Activated CD4-positive, alpha-beta T cell treated with anti-CD3 and anti-CD28 coated beads, Interleukin-2, amount 10 ng/mL, durations not matched to agents 7 days and 5 days (primary cell): ENCODE measurements at regions not wholly inside any gene's neighbourhood (a gene's known extent, or its start where the extent isn't known, plus 50 kb on each side); places are given as distances from the start of the nearest gene placed in this dataset.
"Not testable (repeated sequence)": the region's sequence is repeated elsewhere in the genome, so short reads cannot be mapped to it uniquely, and the experiment has no call there.

Experiments used
- CTCF ChIA-PET: fragments of 350-600 bp; sonication (Branson Sonifier 250); formaldehyde crosslinking; loops from one replicate; lab custom pipeline; 2021; ENCODE audit warnings: antibody characterized with exemption; lab: Charles Lee
- POLR2A ChIA-PET: fragments of 350-600 bp; sonication (Branson Sonifier 250); formaldehyde crosslinking; loops from one replicate; lab custom pipeline; 2021; ENCODE audit warnings: antibody characterized with exemption; lab: Charles Lee
- DNase-seq: peaks from one replicate; pipeline ENCODE4 v3.0.0-alpha.2; 2020
- H3K27ac Mint-ChIP-seq: one replicate; pipeline ENCODE4 v1.8.0; 2021; ENCODE audit warnings: mild to moderate bottlenecking, moderate library complexity, mixed read lengths
- H3K27me3 Mint-ChIP-seq: one replicate; pipeline ENCODE4 v1.8.0; 2021; ENCODE audit warnings: mixed read lengths
- H3K36me3 Mint-ChIP-seq: one replicate; pipeline ENCODE4 v1.8.0; 2021; ENCODE audit warnings: low read depth, mixed read lengths
- H3K4me1 Mint-ChIP-seq: one replicate; pipeline ENCODE4 v1.8.0; 2021; ENCODE audit warnings: mixed read lengths
- H3K4me3 Mint-ChIP-seq: one replicate; pipeline ENCODE4 v1.8.0; 2021; ENCODE audit warnings: mild to moderate bottlenecking, moderate library complexity, mixed read lengths
- H3K9me3 Mint-ChIP-seq: one replicate; pipeline ENCODE4 v1.8.0; 2021; ENCODE audit warnings: mixed read lengths

DNA sequence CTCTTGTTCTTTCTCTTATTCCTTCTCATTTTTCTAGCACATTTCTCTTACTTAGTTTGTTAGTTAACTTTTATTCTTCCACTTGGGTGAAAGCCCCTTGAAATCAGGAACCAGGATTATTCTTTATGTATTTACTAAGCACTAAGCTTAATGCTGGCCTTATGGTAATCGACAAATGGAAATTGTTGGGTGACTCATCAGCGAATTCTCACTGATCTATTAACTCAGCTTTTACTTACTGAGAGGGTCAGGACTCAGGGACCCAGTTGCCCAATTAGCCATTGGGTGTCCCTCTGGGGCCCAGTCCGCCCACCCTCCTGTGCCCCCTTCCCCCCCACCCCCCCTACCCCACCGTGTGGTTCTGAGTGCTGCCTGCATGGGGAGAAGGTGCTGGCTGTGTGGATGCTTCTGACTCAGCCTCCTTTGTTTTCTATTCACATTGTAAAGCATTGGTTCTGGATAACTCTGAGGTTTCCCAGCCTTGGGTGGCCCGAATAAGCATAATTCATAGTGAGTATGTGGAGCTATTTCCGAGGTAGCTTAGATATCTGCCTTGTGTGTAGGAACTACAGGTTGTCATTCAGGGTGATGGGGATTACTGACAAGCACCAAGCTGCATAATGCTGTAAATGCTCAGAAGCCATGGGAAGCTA lies 240.9 kb downstream of the FGF9 start:
- Mint-ChIP-seq H3K4me3 (no peak overlapping the region), H3K36me3 (no peaks in the 10 kb centered on the region), H3K27ac (no peak overlapping the region), H3K27me3 (no peaks in the 10 kb centered on the region), H3K4me1 (no peaks in the 10 kb centered on the region), H3K9me3 (no peaks in the 10 kb centered on the region)
- CTCF ChIA-PET, result no interaction called here
- DNase-seq, result no peak
- POLR2A ChIA-PET, result no interaction called here

DNA sequence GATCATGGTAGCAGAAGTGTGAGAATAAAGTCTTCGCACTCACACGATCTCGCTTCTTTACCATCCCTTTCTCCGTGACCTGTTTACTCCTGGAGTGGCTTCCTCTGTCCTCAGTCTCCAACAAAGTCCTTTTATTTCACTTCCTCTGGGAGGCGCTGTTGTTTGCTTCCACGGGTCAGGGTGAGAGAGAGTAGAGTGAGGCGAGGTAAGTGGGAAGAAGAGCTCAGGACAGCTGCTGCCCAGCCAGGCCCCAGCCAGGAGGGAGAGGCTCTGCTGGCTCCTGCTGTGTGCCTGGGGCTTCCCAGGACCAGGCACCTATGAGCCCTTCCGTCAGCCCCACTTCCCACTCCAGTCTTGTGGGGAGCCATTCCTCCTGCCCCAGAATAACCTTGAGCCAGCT lies 242.1 kb downstream of the FGF9 start:
- no peak overlapping the region for H3K4me3 Mint-ChIP-seq
- H3K36me3 Mint-ChIP-seq, result no peaks in the 10 kb centered on the region
- no peaks in the 10 kb centered on the region for H3K4me1 Mint-ChIP-seq
- H3K27ac Mint-ChIP-seq, result no peak overlapping the region
- POLR2A ChIA-PET, result no interaction called here
- DNase-seq, result peak; percentile 12
- no peaks in the 10 kb centered on the region for H3K9me3 Mint-ChIP-seq
- CTCF ChIA-PET, result interaction anchor here (1.0 to 1.4 kb wide), 2 partner anchors 15 to 18 kb away, joined by 3 to 4 read pairs; no protein-coding TSS in a partner anchor
- H3K27me3 Mint-ChIP-seq, result no peaks in the 10 kb centered on the region

DNA sequence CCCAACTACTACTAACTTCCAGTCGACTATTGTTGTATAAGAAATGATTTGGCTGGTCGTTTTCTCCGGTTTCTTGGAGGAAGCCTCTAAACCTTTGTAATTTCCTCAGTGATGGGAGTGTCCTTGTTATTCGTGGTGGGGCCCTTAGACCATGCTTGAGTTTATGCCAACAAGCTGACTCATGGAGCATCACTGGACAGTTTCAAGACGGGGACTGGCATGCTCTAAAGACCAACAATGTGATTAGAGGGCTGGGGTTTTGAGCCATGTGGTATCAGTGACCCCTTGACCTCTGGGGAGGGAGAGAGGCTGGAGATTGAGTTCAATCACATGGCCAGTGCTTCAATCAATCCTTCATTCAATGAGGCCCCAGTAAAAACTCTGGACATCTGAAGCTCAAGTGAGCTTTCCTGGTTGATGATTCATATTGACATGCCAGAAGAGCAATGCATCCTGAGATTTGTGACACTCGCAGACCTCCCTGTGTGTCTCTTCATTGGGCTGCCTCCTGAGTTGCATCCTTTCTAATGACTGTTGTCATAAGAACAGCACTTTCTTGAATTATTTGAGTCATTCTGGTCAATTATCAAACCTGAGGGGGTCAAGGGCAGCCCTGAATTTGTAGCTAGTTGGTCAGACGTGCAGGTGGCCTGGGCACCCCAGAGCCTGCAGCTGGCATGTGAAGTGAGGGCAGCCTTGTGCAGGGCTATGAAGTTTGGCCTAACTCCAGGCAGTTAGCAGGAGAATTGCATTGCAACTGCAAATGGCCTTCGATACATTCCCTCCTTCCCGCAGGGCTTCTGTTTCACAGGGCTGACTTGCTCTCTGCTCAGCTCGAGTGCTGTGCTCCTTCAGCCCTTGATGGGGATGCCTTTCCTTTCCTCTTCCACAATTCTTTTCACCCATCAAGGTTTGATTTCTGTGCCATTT lies 246.5 kb downstream of the FGF9 start:
- Mint-ChIP-seq H3K27ac (no peak overlapping the region), H3K27me3 (no peaks in the 10 kb centered on the region), H3K4me1 (no peaks in the 10 kb centered on the region), H3K9me3 (peaks cover 2% of the 10 kb centered on the region), H3K4me3 (no peak overlapping the region), H3K36me3 (no peaks in the 10 kb centered on the region)
- ChIA-PET CTCF (no interaction called here), POLR2A (no interaction called here)
- DNase-seq, result no peak

DNA sequence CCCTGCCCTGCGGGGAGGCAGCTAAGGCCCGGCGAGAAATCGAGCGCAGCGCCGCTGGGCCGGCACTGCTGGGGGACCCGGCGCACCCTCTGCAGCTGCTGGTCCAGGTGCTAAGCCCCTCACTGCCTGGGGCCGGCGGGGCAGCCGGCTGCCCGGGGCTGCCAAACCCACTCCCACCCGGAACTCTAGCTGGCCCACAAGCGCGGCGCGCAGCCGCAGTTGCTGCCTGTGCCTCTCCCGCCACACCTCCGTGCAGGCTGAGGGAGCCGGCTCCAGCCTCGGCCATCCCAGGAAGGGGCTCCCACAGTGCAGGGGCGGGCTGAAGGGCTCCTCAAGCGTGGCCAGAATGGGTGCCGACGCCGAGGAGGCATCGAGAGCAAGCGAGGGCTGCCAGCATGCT lies 249.9 kb downstream of the FGF9 start:
- H3K27ac Mint-ChIP-seq, H3K4me1 Mint-ChIP-seq, H3K9me3 Mint-ChIP-seq, H3K27me3 Mint-ChIP-seq, H3K36me3 Mint-ChIP-seq, H3K4me3 Mint-ChIP-seq, POLR2A ChIA-PET, DNase-seq: not testable (repeated sequence)
- CTCF ChIA-PET, result interaction anchor here (1.0 kb wide), 1 partner anchor 26 kb away, joined by 3 read pairs; no protein-coding TSS in a partner anchor

GRCh38 chr13:21924958-21925357 lies 254.1 kb downstream of the FGF9 start:
- ChIA-PET CTCF (no interaction called here), POLR2A (interaction anchor here (0.5 kb wide), 1 partner anchor 652 kb away, joined by 3 read pairs; no protein-coding TSS in a partner anchor)
- no peak for DNase-seq
- Mint-ChIP-seq H3K4me1 (no peaks in the 10 kb centered on the region), H3K9me3 (no peaks in the 10 kb centered on the region), H3K27me3 (no peaks in the 10 kb centered on the region), H3K4me3 (no peak overlapping the region), H3K36me3 (no peaks in the 10 kb centered on the region), H3K27ac (no peak overlapping the region)

- no peaks in the 10 kb centered on the region for H3K36me3 Mint-ChIP-seq
- H3K4me3 Mint-ChIP-seq, result no peak overlapping the region
- DNase-seq, result no peak
- no peaks in the 10 kb centered on the region for H3K27me3 Mint-ChIP-seq
- no peaks in the 10 kb centered on the region for H3K9me3 Mint-ChIP-seq
- H3K4me1 Mint-ChIP-seq, result no peaks in the 10 kb centered on the region
- CTCF ChIA-PET, result no interaction called here
- no peak overlapping the region for H3K27ac Mint-ChIP-seq
- POLR2A ChIA-PET, result no interaction called here
Observed at GRCh38 chr13:21925720-21926119, 254.8 kb downstream of the FGF9 start.

- no peaks in the 10 kb centered on the region for H3K9me3 Mint-ChIP-seq
- CTCF ChIA-PET, result no interaction called here
Observed at GRCh38 chr13:21929400-21929799, 258.5 kb downstream of the FGF9 start.

DNA sequence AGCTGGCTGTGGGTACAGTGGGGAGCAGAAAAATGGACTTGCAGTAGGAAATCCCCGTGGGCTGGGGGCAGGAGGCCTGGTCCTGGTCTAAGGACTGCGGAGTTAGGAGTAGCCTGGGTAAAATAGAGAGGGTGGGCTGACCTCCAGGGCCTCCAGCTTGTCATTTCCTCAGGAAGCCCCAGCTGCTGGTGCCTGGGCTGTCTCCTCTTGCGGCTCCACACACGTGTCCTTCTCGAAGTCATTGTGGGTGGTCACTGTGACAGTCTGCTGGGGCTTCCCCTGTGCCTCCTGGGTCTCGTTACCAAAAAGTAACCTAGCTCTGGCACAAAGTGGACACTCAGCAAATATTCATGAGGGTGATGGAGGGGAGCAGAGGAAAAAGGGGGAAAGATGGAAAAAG lies 259.7 kb downstream of the FGF9 start:
- no peaks in the 10 kb centered on the region for H3K4me1 Mint-ChIP-seq
- CTCF ChIA-PET, result interaction anchor here (1.5 kb wide), 1 partner anchor 17 kb away, joined by 4 read pairs; no protein-coding TSS in a partner anchor
- no peak overlapping the region for H3K4me3 Mint-ChIP-seq
- H3K36me3 Mint-ChIP-seq, result no peaks in the 10 kb centered on the region
- H3K27me3 Mint-ChIP-seq, result no peaks in the 10 kb centered on the region
- POLR2A ChIA-PET, result no interaction called here
- DNase-seq, result no peak
- H3K27ac Mint-ChIP-seq, result no peak overlapping the region
- no peaks in the 10 kb centered on the region for H3K9me3 Mint-ChIP-seq

More at GRCh38 chr13:21929400-21929799, 258.5 kb downstream of the FGF9 start:
- Mint-ChIP-seq H3K27me3 (no peaks in the 10 kb centered on the region), H3K4me3 (no peak overlapping the region), H3K36me3 (no peaks in the 10 kb centered on the region), H3K4me1 (no peaks in the 10 kb centered on the region), H3K27ac (no peak overlapping the region)
- no peak for DNase-seq
- POLR2A ChIA-PET, result no interaction called here

GRCh38 chr13:21932578-21932977 lies 261.7 kb downstream of the FGF9 start:
- POLR2A ChIA-PET, result no interaction called here
- Mint-ChIP-seq H3K27me3 (no peaks in the 10 kb centered on the region), H3K36me3 (no peaks in the 10 kb centered on the region), H3K27ac (no peak overlapping the region), H3K4me1 (no peaks in the 10 kb centered on the region), H3K9me3 (no peaks in the 10 kb centered on the region), H3K4me3 (no peak overlapping the region)
- CTCF ChIA-PET, result interaction anchor here (1.1 kb wide), 1 partner anchor 11 kb away, joined by 3 read pairs; no protein-coding TSS in a partner anchor
- DNase-seq, result no peak

- DNase-seq, result no peak
- no peaks in the 10 kb centered on the region for H3K4me1 Mint-ChIP-seq
- no peak overlapping the region for H3K4me3 Mint-ChIP-seq
- H3K27me3 Mint-ChIP-seq, result no peaks in the 10 kb centered on the region
- POLR2A ChIA-PET, result no interaction called here
- CTCF ChIA-PET, result interaction anchor here (1.1 kb wide), 1 partner anchor 11 kb away, joined by 3 read pairs; no protein-coding TSS in a partner anchor
- H3K36me3 Mint-ChIP-seq, result no peaks in the 10 kb centered on the region
- no peak overlapping the region for H3K27ac Mint-ChIP-seq
- no peaks in the 10 kb centered on the region for H3K9me3 Mint-ChIP-seq
Observed at GRCh38 chr13:21932996-21933395, 262.1 kb downstream of the FGF9 start.

- H3K4me3 Mint-ChIP-seq, result no peak overlapping the region
- no peak for DNase-seq
- no peaks in the 10 kb centered on the region for H3K4me1 Mint-ChIP-seq
- H3K9me3 Mint-ChIP-seq, result no peaks in the 10 kb centered on the region
- ChIA-PET POLR2A (no interaction called here), CTCF (no interaction called here)
- no peaks in the 10 kb centered on the region for H3K27me3 Mint-ChIP-seq
- H3K27ac Mint-ChIP-seq, result no peak overlapping the region
- no peaks in the 10 kb centered on the region for H3K36me3 Mint-ChIP-seq
Observed at GRCh38 chr13:21934284-21934683, 263.4 kb downstream of the FGF9 start.

DNA sequence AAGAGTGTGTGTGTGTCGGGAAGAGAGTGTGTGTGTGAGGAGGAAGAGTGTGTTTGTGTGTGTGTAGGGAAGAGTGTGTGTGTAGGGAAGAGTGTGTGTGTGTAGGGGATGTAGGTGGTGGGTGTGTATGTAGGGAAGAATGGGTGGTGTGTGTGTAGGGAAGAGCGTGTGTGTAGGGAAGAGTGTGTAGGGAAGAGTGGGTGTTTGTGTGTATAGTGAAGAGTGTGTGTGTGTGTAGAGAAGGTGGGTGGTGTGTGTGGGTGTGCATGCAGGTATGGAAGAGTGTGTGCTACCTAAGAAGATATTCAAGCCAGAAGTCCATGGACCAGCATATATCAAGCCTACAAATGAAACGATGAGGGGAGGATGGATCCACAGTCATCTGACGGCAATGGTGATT lies 265.8 kb downstream of the FGF9 start:
- ChIA-PET CTCF (no interaction called here), POLR2A (no interaction called here)
- no peak overlapping the region for H3K27ac Mint-ChIP-seq
- H3K4me1 Mint-ChIP-seq, result no peaks in the 10 kb centered on the region
- H3K36me3 Mint-ChIP-seq, result no peaks in the 10 kb centered on the region
- DNase-seq, result no peak
- H3K27me3 Mint-ChIP-seq, result no peaks in the 10 kb centered on the region
- no peaks in the 10 kb centered on the region for H3K9me3 Mint-ChIP-seq
- H3K4me3 Mint-ChIP-seq, result no peak overlapping the region

DNA sequence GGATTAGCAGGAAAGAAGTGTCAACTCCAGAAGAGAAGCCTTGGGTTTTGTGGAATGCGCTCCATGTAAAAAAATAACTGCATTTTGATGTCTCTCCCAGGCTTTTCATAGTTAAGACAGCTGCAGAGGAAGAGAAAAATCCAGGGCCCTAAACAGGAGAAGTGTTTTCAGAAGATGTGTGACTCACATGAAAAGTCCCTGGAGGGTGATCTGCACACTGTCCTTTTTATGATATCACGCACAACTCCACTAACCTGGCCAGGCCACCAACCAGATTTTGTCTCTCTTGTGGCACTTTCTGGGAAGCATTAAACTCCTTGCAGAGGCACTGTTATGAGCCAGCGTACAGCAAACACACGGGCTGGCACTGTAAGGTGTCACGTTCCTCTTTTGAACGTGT lies 267.3 kb downstream of the FGF9 start:
- Mint-ChIP-seq H3K4me3 (no peak overlapping the region), H3K27ac (no peak overlapping the region)

More for the DNA sequence above, 267.3 kb downstream of the FGF9 start:
- no peaks in the 10 kb centered on the region for H3K36me3 Mint-ChIP-seq
- H3K27me3 Mint-ChIP-seq, result no peaks in the 10 kb centered on the region
- DNase-seq, result no peak
- CTCF ChIA-PET, result interaction anchor here (0.9 kb wide), 1 partner anchor 9 kb away, joined by 3 read pairs; no protein-coding TSS in a partner anchor
- H3K4me1 Mint-ChIP-seq, result no peaks in the 10 kb centered on the region
- POLR2A ChIA-PET, result no interaction called here
- peaks cover 5% of the 10 kb centered on the region for H3K9me3 Mint-ChIP-seq
